ENCODE measurements at regions not wholly inside any gene's neighbourhood (a gene's known extent, or its start where the extent isn't known, plus 50 kb on each side); places are given as distances from the start of the nearest gene placed in this dataset.

DNA sequence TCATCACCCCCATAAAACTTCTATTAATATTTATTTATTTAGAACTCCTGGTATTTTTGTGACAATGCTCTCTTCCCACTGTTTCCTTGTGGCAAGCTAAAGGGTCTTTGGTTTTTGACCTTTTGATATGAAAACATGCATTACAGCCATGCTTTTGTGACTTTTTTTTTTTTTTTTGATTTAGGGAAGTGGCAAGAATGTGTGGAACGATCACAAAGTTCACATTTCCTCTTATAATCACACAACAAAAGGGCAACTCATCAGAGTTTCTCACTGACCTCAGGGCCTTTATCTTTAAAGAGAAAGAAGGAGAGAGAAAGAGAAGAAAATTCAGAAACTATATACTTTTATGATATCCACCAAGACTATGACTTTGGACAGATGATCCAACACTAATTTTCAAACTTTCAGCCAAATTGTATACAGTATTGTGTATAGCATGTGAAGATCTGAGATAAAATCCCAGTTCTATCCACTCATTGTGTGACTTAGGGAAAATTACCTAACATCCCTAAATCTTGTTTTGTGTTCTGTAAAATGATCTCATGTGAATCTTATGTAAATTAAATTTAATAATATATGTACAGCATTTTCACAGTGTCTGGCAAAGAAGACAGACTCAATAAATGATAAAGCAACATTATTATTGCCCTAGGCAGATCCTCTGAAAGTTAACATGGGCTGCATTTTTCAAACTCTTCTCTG, 106.8 kb upstream of the MARCKS start:
- TF ChIP-seq USF2 (IDR thresholded peaks at IDR 0.05) (no peak), GATA3 (IDR thresholded peaks at IDR 0.05; ENCODE audit: borderline replicate concordance) (no peak), CHD4 (IDR thresholded peaks at IDR 0.05; ENCODE audit: borderline replicate concordance) (no peak)
- TF ChIP-seq, protein P1, sequence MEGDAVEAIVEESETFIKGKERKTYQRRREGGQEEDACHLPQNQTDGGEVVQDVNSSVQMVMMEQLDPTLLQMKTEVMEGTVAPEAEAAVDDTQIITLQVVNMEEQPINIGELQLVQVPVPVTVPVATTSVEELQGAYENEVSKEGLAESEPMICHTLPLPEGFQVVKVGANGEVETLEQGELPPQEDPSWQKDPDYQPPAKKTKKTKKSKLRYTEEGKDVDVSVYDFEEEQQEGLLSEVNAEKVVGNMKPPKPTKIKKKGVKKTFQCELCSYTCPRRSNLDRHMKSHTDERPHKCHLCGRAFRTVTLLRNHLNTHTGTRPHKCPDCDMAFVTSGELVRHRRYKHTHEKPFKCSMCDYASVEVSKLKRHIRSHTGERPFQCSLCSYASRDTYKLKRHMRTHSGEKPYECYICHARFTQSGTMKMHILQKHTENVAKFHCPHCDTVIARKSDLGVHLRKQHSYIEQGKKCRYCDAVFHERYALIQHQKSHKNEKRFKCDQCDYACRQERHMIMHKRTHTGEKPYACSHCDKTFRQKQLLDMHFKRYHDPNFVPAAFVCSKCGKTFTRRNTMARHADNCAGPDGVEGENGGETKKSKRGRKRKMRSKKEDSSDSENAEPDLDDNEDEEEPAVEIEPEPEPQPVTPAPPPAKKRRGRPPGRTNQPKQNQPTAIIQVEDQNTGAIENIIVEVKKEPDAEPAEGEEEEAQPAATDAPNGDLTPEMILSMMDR (IDR thresholded peaks at IDR 0.05) = no peak

Measured in A549 (cell line).